ENCODE measurements at regions not wholly inside any gene's neighbourhood (a gene's known extent, or its start where the extent isn't known, plus 50 kb on each side); places are given as distances from the start of the nearest gene placed in this dataset.

- no peak for TF ChIP-seq CTCF (conservative IDR thresholded peaks at IDR 0.05; ENCODE audit: low read depth, low read length)
- no peak for TF ChIP-seq EZH2 (IDR thresholded peaks at IDR 0.05; ENCODE audit: borderline replicate concordance, low read depth, low read length, poor library complexity, severe bottlenecking)
These were observed 100.3 kb upstream of the SPIN1 start for GRCh38 chr9:88287972-88288371.
